ENCODE measurements at regions not wholly inside any gene's neighbourhood (a gene's known extent, or its start where the extent isn't known, plus 50 kb on each side); places are given as distances from the start of the nearest gene placed in this dataset.

DNA sequence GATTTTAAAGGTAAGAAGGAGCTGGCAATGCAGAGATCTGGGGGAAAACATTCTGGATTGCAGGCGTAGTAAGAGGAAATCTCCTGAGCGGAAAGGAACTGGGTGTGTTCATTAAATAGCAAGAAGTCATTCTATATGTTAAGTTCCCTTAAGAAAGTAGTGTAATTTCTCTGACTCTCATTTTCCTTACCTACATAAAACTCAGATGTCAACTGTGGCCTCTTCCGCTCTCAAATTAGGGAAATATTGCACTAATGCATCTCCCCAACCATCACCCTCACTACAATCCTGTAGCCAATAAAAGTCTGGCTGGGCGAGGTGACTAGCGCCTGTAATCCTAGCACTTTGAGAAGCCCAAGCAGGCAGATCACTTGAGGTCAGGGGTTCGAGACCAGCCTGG is 89.0 kb upstream of the CDC42EP3 start:
- TF ChIP-seq POLR2A (IDR thresholded peaks at IDR 0.05; ENCODE audit: borderline replicate concordance, extremely low read depth, insufficient read depth, insufficient read length) (no peak), POLR2AphosphoS5 (IDR thresholded peaks at IDR 0.05; ENCODE audit: low read depth, low read length) (no peak), YY1 (IDR thresholded peaks at IDR 0.05; ENCODE audit: extremely low read depth, insufficient replicate concordance, low read depth, low read length) (no peak), EZH2 (IDR thresholded peaks at IDR 0.05) (no peak), CEBPB (IDR thresholded peaks at IDR 0.05; ENCODE audit: low read depth) (no peak)
- TF ChIP-seq, protein P1, sequence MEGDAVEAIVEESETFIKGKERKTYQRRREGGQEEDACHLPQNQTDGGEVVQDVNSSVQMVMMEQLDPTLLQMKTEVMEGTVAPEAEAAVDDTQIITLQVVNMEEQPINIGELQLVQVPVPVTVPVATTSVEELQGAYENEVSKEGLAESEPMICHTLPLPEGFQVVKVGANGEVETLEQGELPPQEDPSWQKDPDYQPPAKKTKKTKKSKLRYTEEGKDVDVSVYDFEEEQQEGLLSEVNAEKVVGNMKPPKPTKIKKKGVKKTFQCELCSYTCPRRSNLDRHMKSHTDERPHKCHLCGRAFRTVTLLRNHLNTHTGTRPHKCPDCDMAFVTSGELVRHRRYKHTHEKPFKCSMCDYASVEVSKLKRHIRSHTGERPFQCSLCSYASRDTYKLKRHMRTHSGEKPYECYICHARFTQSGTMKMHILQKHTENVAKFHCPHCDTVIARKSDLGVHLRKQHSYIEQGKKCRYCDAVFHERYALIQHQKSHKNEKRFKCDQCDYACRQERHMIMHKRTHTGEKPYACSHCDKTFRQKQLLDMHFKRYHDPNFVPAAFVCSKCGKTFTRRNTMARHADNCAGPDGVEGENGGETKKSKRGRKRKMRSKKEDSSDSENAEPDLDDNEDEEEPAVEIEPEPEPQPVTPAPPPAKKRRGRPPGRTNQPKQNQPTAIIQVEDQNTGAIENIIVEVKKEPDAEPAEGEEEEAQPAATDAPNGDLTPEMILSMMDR (IDR thresholded peaks at IDR 0.05 in 2 of 3, conservative IDR thresholded peaks at IDR 0.05 in 1 of 3; ENCODE audit: borderline replicate concordance in 1 of 3, insufficient read depth in 1 of 3, low read depth in 2 of 3, low read length in 2 of 3): no peak
- TF ChIP-seq, protein P2, sequence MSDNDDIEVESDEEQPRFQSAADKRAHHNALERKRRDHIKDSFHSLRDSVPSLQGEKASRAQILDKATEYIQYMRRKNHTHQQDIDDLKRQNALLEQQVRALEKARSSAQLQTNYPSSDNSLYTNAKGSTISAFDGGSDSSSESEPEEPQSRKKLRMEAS (IDR thresholded peaks at IDR 0.05): no peak
- TF ChIP-seq, protein P3, sequence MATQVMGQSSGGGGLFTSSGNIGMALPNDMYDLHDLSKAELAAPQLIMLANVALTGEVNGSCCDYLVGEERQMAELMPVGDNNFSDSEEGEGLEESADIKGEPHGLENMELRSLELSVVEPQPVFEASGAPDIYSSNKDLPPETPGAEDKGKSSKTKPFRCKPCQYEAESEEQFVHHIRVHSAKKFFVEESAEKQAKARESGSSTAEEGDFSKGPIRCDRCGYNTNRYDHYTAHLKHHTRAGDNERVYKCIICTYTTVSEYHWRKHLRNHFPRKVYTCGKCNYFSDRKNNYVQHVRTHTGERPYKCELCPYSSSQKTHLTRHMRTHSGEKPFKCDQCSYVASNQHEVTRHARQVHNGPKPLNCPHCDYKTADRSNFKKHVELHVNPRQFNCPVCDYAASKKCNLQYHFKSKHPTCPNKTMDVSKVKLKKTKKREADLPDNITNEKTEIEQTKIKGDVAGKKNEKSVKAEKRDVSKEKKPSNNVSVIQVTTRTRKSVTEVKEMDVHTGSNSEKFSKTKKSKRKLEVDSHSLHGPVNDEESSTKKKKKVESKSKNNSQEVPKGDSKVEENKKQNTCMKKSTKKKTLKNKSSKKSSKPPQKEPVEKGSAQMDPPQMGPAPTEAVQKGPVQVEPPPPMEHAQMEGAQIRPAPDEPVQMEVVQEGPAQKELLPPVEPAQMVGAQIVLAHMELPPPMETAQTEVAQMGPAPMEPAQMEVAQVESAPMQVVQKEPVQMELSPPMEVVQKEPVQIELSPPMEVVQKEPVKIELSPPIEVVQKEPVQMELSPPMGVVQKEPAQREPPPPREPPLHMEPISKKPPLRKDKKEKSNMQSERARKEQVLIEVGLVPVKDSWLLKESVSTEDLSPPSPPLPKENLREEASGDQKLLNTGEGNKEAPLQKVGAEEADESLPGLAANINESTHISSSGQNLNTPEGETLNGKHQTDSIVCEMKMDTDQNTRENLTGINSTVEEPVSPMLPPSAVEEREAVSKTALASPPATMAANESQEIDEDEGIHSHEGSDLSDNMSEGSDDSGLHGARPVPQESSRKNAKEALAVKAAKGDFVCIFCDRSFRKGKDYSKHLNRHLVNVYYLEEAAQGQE (IDR thresholded peaks at IDR 0.05; ENCODE audit: low read depth): no peak

Data from HCT116 (cell line).